Stimulated activated CD4-positive, alpha-beta T cell treated with anti-CD3 and anti-CD28 coated beads, Interleukin-12 subunit alpha, Interleukin-12 subunit beta, amount 100 ng/mL, for 4 hours (primary cell): ENCODE measurements at regions not wholly inside any gene's neighbourhood (a gene's known extent, or its start where the extent isn't known, plus 50 kb on each side); places are given as distances from the start of the nearest gene placed in this dataset.

Experiments
- DNase-seq: peaks from one replicate; pipeline ENCODE4 v3.0.0-alpha.2; 2020

DNA sequence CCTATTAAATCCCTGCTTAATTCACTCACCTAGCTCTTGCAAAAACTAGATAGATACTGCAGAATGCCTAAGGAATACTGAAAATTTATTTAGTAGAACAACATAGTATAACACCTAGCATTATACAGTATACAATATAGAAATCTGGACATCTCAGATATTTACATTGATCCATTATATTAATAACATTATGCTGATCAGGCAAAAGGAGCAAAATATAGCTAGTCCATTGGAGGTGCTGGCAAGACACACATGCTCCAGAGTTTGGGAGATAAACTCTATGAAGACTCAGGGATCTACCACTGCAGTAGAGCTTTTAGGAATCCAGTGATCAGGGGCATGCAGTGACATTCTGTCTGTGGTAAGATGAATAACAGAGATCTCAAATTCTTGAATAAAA is 357.6 kb downstream of the TBC1D4 start:
- DNase-seq = no peak

DNA sequence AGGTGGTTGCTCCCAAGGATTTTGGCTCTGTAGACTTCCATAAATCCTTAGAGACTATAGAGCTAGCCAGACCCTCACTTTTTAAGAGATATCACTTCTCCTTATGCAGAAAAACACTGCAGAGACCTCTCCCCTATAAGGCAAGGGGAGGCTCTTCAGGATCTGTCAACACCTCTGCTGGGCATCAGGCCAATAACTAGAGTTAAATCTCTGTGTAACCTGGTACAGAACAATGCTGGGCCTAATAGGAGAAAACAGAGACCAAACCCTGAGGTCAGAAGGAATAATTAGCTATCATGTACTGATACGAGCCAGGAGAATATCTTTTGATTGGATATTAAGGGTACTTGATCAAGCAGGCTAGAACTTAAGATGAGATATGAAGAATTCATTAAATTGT is 358.5 kb downstream of the TBC1D4 start:
- DNase-seq = no peak

DNA sequence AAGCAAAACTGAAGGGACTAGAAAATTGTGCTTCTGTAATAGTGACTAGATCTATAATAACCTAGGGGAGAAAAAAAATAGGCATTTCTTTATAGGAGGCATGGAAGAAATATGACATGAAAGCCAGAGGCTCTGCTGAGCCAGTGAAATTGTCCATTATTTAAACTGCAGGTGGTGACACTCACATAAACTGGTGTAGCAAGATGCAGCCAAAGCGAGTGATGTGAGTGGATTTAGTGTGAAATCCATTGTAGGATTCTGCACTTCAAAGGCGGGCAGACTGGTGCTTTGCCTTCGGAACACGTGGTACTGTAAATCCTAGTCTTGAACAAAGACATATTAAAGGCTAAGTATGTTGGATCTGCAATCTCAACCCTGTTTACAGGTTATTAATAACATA is 361.9 kb downstream of the TBC1D4 start:
- DNase-seq = no peak

DNA sequence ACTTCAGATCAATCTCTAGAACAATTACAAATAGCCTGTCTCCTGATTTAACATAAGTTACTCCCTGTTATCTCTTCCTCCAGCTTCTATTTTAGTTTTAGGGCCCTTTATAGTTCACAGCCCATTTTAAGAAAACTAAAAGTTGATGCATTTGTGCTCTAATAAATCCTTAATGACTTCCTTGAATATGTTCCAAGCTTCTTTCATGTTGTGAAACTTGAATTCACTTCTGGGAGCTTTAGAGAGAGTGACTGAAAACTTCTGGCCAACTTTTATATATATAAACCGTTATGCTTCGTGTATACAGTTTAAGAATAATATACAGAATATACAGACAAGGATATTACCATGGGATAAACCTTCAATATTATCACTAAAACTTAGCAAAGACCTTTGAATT is 366.8 kb downstream of the TBC1D4 start:
- no peak for DNase-seq

DNA sequence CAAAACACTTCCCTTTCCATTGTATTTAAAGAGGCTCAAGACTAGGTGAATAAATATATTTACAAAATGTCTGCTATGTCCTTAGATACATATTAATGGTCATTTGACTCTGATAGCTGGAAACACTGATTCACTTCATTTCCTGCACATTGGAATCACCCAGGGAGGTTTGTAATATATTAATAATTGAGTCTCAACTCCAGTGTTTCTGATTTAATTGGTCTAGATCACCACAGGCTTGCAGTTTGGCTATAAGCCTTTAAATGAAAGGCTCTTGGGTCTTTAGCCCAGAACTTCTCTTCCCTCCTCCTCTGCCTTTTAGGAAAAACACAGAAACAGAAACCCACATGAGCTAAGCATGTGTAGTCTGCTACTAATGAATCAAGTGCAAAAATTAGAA is 378.0 kb downstream of the TBC1D4 start:
- DNase-seq = no peak

DNA sequence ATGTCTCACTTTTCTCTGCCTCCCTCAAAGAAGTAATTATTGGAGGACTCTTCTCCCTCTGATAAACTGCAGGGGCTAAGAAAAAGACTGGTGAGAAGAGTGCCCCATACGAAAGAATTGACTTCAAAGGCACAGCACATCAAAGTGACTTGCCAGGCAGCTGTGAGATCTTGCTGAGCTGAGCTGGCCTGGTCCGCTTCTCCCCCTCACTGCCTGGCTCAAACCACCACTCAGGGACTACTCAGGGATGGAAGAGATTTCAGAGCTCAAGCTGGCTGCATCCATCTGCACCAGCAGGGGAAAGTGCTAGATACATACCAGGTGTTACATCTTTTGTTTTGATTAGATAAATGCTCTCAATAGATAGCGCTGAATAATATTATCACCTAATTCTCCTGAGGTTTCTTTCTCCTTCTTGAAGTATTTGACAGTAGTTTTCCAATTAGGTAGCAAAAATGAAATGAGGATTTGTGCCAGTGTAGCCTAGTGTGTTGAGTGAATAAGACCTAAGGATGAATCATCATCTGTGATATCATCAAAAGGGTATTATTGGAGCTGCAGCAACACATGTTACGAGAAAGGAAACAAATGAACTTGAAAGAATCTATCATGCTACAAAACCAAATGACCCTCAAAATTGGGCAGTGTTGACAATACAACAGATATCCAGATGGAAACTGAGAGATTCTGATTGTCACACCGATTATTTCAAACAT is 379.8 kb downstream of the TBC1D4 start:
- DNase-seq = no peak

DNA sequence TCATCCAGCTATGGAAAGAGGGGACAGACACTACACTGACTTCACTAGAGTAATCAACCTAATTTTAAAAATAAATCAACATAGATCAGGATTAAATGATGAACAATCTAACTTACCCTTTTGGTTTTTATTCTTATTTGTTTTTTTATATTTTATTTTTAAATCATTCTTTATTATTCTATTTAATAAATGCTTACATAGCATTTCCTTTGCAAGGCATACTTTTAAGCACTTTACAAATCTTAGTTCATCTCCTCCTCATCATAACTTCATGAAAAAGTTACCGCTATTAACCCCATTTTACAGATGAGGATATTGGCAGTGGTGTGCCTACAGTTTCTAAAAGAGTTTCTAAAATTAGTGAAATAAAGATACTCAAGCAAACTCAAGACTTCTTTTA is 380.6 kb downstream of the TBC1D4 start:
- no peak for DNase-seq

DNA sequence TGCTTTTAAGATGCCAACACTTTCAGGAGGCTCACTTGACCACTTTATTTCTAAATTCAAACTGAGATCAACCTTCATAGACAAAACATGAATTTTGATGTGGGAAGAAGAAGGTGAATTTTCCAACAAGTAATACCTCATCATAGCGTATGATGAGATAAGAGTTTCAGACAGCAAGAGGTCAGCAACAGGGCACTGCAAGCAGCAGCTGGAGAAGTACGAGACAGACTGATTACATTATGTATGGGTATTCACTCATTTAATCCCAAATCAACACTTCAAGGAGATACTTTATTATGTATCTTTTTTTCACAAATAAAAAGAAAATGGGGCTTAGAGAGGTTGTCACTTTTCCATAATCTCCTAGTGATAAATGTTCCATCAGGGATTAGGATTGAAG is 389.8 kb downstream of the TBC1D4 start:
- DNase-seq = no peak

DNA sequence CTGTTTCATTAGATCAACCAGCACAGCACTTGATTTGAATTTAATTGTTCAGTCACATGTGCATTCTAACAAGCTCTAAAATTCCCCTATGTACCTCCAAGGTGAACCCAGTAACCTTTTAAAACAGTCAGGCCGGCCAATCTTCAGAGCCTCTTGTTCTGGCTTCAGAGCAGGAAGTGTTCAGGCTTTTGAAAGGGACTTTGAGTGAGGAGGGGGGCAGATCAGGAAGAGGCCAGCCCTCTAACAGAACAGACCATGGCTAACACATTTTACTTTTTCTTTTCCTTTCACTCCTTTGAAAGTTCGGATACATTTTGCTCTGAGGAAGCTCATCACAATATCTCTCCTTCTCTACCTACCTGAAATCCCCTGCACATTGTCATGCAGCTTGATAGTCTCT is 390.3 kb downstream of the TBC1D4 start:
- no peak for DNase-seq

DNA sequence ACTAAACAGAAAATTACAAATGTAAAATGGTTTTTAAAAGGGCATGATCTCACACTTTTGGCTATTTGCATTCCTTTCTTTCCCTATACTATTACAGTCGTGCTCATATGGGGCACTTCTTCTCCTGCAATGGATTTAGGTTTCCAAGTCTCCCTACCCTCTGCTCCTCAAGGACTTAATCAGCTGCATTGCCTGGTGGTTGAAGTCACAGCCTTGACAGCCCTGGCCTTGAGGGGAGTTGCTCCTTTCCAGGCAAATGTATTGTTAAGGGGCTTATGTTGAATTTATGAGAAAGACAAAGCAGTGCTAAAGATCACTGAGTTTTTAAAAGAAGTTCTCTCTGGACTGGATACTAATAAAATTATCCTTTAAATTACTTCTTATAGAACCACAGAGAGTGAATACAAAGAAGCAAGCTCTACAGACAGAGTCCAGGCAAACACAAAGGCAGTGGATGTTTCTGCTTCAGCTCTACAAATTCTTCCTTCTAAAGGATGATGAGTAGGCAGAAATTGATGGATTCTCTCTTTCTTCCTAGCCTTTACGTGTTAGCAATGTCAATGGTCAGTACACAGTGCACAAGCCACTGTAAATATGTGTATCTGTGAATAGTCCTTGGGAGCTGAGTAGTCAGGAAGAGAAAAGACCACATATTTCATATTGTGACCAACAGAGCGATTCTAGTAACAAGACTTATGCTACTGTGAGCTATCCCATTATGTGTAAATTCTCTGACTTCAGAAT is 390.9 kb downstream of the TBC1D4 start:
- no peak for DNase-seq

DNA sequence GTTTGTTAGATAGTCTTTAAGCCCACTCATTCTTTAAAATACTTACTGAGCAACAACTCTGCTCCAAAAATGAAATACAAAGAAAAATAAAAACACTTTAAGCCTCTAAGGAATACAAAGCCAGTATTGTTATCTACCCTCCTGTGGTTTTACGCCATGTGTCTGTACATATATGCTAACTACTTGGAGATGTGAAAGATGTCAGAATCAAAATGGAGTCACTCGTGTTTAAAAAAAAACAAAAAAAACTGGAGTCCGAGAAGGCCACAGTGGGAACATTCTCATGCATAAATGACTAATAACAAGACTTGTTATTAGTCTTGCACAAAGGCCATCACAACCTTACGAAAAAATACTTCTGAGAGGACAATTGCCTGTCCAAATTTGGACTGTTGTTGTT is 393.1 kb downstream of the TBC1D4 start:
- DNase-seq = no peak

DNA sequence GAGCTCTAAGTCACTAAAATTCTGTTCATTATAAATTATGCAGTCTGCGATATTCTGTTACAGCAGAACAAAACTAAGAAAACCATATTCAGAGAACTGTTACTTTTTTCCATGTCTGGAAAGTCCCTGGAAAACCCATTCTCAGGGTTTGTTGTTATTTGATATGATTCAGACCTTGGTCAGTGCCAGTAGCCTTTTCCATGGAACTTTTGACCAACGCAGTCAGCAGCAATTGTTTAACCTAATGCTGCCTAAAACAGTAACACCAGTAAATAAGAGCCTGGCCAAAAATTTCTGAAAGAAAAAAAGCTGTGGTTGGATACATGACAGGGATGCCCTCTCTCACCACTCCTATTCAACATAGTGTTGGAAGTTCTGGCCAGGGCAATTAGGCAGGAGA is 402.7 kb downstream of the TBC1D4 start:
- DNase-seq = no peak

DNA sequence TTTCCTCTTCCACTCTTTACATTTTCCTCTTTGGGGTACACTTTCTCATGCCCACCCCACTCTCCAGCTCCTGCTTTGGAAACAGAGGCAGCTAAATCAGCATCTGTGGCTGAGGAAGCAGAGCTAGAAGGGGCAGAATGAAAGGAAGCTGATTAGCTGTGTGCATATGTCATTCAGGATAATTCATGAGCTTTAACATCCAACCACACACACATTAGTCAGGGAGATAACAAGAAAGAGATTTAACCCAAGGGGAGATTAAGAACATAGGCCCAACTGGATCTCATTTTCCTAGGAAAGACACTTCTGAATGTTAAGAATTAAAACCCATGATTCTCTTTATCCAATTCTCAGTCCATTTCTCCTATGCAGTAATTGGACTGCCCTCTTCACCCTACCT is 405.5 kb downstream of the TBC1D4 start:
- DNase-seq = no peak

DNA sequence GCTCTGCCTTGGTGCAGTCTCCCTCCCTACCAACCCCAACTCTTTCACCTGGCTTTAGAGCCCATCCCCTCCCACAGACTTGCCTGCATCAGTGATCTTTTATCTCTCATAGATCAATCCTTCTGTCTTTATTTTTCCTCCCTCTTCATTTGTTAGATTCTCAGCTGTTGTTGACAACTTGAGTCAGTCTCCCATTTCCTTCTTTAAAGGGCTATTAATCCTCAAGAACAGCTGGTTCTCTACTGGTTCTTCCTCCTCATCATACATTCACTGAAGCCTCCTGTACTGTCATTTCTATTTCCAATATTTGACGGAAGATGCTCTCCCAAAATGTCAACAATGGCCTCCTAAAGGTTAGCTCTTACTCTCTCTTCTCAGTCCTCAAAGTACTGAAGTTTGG is 408.2 kb downstream of the TBC1D4 start:
- no peak for DNase-seq

DNA sequence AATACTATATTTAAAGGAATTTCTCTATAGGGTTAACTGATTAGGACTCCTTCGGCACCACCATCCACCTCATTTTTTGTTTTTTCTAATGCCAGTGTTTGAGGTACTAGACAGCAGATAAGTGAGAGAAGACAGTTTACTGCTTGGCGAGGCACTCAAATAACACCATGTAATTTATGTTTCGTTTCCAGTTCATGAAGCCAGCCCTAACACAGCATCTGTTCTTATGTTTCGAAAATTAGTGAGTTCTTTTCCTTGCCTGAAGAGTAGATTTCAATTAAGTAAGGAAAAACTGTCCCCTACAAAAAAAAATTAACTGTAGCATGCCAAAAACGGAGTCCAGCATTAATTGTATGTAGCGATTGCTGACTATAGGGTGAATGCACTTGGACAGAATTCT is 409.1 kb downstream of the TBC1D4 start:
- no peak for DNase-seq

DNA sequence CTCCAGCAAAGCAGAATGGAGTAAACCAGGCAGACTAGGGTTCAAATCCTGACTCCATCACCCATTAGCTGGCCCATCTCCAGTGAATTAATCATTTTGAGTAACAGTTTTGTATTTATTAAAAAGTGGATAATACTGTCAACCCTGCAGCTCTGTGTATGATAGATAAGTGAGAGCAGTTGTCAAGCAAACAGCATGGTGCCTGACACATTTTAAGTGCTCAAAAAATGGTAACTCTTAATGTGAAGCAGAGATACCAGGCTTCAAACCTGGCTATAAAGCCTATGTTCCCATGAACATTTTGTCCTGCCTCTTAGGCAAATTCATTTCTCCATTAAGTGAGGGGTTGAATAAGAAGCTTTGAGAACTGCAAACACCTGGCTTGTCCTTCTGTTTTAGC is 409.6 kb downstream of the TBC1D4 start:
- DNase-seq = no peak

DNA sequence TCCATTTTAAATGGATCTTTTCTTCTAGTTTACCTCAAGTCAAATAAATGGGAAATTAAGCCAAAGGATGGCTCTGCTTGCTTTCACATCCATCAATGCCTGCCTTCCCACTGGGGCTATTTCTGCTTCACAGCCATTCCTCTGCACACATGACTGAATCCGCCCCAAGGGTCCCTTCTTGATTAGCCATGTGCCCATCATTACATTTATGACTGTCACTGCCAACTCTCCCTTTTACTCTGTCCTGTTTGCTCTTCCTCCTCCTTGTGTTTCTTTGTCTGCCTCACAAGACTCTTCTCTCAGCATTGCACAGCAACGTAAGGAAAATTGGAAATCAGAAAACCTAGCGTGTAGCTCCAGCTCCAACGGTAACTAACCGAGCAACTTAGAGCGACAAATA is 410.2 kb downstream of the TBC1D4 start:
- no peak for DNase-seq

DNA sequence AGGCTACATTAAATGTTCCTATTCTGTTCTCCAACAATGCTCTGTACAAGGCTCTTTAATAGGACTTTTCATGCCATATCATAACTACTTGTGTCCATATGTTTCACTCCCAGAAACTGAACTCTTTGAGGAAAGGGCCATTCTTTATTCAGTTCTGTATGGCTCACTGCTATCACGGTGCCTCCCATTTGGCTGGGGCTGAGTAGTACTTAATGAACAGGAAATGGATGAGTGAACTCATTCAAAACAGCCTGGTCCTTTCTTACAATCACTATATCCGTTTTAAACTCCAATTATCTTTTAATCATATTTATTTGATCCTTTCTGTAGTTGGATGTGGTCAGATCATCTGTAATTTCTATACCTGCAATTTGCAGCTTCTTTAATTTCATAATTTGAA is 410.6 kb downstream of the TBC1D4 start:
- DNase-seq = no peak

DNA sequence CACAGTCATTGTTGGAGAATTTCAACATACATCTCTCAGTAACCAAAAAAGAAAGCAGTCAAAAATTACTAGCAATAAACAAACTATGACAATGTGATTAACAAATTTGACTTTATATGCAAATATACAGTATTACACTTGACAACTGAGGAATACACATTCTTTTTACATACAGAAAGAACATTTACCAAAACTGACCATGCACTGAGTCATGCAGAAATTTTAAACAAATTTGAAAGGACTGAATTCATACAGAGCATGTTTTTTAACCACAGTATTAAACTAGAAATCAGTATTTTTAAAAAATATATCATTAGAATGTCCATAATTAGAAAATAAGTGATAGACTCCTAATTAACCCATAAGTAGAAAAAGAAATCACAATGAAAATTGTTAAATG is 420.1 kb downstream of the TBC1D4 start:
- DNase-seq = no peak

DNA sequence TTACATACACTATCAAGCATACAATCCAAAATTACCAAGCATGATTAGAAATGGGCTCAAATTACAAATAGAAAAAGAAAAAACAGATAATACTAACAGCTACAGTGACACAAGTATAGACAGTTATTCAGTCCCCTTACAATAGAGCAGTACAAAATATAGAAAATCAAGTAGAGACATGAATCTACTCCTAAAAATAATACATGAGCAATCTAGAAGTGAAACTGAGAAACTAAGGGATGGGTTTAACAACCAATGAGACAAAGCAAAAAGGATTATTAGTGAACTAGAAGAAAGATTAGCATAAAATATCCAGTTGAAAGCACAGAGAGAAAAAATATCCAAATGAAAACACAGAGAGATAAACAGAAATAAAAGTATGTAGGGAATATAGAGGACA is 426.7 kb downstream of the TBC1D4 start:
- no peak for DNase-seq

DNA sequence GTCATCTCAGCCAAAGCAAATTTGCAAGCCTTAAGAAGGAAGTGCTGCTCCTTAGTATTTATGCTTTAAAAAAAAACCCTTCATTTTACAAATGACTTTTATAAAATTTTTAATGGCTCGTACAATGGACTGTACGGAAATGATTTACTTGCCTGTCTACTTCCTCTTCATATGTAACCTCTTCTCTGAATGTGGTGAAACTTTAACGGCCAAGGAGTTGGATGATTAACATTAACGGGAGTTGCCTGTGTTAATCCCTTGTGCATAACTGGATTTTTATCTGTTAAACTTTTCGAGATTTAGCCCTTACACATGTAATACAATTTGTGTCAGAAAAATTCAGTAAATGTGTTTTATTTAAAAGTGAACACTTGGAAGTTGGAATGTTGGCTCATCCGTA is 429.4 kb downstream of the TBC1D4 start:
- no peak for DNase-seq

DNA sequence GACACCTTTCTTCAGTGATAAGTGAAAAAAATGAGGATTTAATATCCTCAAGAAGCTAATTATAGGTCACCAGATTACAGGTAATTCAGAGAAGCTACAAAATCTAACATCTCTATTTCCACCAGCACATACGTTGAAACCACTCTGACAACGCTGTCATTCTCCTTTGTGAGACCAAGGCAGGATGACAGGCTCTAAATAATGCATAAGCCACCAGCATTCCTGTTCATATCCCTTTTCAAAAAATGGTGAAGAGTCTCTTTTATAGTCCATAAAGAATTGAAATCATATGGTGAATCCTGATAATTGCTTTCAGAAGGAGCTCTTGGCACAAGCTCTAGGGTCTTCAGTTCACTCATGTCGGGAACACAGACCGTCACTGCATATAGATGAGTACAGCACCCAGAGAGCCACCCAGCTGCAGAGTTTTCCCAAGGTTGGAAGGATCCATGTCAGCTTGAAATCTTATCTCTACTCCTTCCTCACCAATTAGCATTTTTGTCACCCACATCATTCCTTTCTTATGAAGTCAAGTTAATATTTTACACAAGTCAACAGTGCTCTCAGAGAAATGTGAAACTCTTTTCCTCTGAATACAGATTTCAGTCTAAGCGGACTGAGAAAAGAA is 431.4 kb downstream of the TBC1D4 start:
- no peak for DNase-seq

DNA sequence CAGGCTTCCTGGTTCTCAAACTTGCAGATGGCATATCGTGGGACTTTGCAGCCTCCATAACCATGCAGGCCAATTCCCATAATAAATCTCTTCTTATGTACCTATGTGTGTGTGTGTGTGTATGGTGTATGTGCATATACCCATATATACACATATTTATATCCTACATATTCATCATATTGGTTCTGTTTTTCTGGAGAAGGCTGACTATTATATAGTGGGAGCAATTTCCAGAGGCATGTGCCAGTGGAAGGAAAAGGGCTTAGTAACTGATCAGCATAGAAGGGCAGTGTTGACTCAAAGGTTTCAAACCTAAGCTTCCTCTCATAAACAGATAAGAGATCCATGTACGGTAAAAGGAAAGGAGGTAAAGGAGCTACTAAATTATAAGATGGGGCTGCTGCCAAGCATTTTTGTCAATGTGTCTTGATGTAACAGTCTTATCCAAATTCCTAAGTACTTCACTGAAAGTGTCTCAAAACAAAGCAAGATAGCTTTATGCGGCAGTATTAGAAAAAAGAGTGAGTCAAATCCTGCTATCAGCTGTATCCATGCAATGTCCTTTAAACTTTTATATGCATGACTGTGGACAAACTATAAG is 432.1 kb downstream of the TBC1D4 start:
- no peak for DNase-seq

DNA sequence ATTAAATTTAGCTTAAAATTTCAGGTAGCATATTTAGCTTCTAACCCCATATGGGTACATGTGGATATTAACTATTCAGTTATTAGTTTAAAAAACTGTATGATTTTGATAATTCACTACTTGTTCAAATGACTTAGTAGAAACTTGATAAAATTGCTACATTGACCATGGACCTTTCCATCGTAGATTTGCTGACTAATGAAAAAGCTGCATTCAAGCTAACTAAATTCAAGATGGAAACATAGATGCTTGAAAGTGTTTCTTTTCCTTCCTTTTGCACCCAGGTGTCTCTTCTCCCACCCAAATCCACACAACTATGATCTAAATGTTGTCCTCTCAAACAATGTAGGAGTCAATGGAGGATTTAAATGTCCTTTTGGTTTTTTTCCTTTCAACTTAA is 439.2 kb downstream of the TBC1D4 start:
- no peak for DNase-seq
